ENCODE measurements at regions not wholly inside any gene's neighbourhood (a gene's known extent, or its start where the extent isn't known, plus 50 kb on each side); places are given as distances from the start of the nearest gene placed in this dataset.
"Not testable (repeated sequence)": the region's sequence is repeated elsewhere in the genome, so short reads cannot be mapped to it uniquely, and the experiment has no call there.

- Histone ChIP-seq H3K27ac (ENCODE audit: low read length) (no peak overlapping the region), H3K27me3 (ENCODE audit: control insufficient read depth, insufficient read depth) (no peaks in the 10 kb centered on the region), H3K4me3 (ENCODE audit: low read length) (no peak overlapping the region), H3K9me3 (ENCODE audit: control insufficient read depth, low read length) (no peaks in the 10 kb centered on the region), H3K4me1 (ENCODE audit: control insufficient read depth, insufficient read depth, low read length) (no peaks in the 10 kb centered on the region)
- intact Hi-C loops (cut with DNase I) = no loop called here
- ATAC-seq (no peak), DNase-seq (no peak)
- 91% methylated on average over 5 of the region's 5 CpGs for WGBS
Observed at GRCh38 chr6:11888727-11889126, 110.1 kb upstream of the ADTRP start.

GRCh38 chr6:11885159-11885558 is 106.6 kb upstream of the ADTRP start:
- ATAC-seq (no peak), DNase-seq (no peak)
- H3K27me3 ChIP-seq (ENCODE audit: control insufficient read depth, insufficient read depth) = no peaks in the 10 kb centered on the region
- H3K4me1 ChIP-seq (ENCODE audit: control insufficient read depth, insufficient read depth, low read length) = no peaks in the 10 kb centered on the region
- WGBS = 95% methylated on average over 1 of the region's 1 CpG
- no peaks in the 10 kb centered on the region for H3K9me3 ChIP-seq (ENCODE audit: control insufficient read depth, low read length)
- no peak overlapping the region for H3K4me3 ChIP-seq (ENCODE audit: low read length)
- intact Hi-C loops (cut with DNase I) = no loop called here
- H3K27ac ChIP-seq (ENCODE audit: low read length) = no peak overlapping the region

- H3K4me3 ChIP-seq (ENCODE audit: low read length); ATAC-seq; intact Hi-C loops (cut with DNase I); H3K4me1 ChIP-seq (ENCODE audit: control insufficient read depth, insufficient read depth, low read length); H3K27ac ChIP-seq (ENCODE audit: low read length); H3K9me3 ChIP-seq (ENCODE audit: control insufficient read depth, low read length); H3K27me3 ChIP-seq (ENCODE audit: control insufficient read depth, insufficient read depth); DNase-seq: not testable (repeated sequence)
- 90% methylated on average over 2 of the region's 2 CpGs for WGBS
Observed at GRCh38 chr6:11883471-11883870, 104.9 kb upstream of the ADTRP start.

GRCh38 chr6:11880156-11880555 is 101.6 kb upstream of the ADTRP start:
- DNase-seq; H3K9me3 ChIP-seq (ENCODE audit: control insufficient read depth, low read length); H3K27ac ChIP-seq (ENCODE audit: low read length); H3K4me1 ChIP-seq (ENCODE audit: control insufficient read depth, insufficient read depth, low read length); H3K27me3 ChIP-seq (ENCODE audit: control insufficient read depth, insufficient read depth); ATAC-seq; intact Hi-C loops (cut with DNase I); H3K4me3 ChIP-seq (ENCODE audit: low read length): not testable (repeated sequence)
- WGBS = 94% methylated on average over 4 of the region's 4 CpGs

GRCh38 chr6:11878735-11879134 is 100.1 kb upstream of the ADTRP start:
- intact Hi-C loops (cut with DNase I) = no loop called here
- no peaks in the 10 kb centered on the region for H3K4me1 ChIP-seq (ENCODE audit: control insufficient read depth, insufficient read depth, low read length)
- WGBS = 79% methylated on average over 3 of the region's 3 CpGs

GRCh38 chr6:11878029-11878428 is 99.4 kb upstream of the ADTRP start:
- Histone ChIP-seq H3K27ac (ENCODE audit: low read length) (no peak overlapping the region), H3K27me3 (ENCODE audit: control insufficient read depth, insufficient read depth) (no peaks in the 10 kb centered on the region), H3K9me3 (ENCODE audit: control insufficient read depth, low read length) (no peaks in the 10 kb centered on the region), H3K4me3 (ENCODE audit: low read length) (no peak overlapping the region), H3K4me1 (ENCODE audit: control insufficient read depth, insufficient read depth, low read length) (no peaks in the 10 kb centered on the region)
- intact Hi-C loops (cut with DNase I) = no loop called here
- DNase-seq (no peak), ATAC-seq (no peak)
- 23% methylated on average over 3 of the region's 3 CpGs for WGBS

More at GRCh38 chr6:11878735-11879134, 100.1 kb upstream of the ADTRP start:
- Histone ChIP-seq H3K27ac (ENCODE audit: low read length) (no peak overlapping the region), H3K4me3 (ENCODE audit: low read length) (no peak overlapping the region), H3K27me3 (ENCODE audit: control insufficient read depth, insufficient read depth) (no peaks in the 10 kb centered on the region), H3K9me3 (ENCODE audit: control insufficient read depth, low read length) (no peaks in the 10 kb centered on the region)
- no peak for DNase-seq
- ATAC-seq = no peak

GRCh38 chr6:11876934-11877433 is 98.4 kb upstream of the ADTRP start:
- H3K4me1 ChIP-seq (ENCODE audit: control insufficient read depth, insufficient read depth, low read length) = no peaks in the 10 kb centered on the region
- 91% methylated on average over 10 of the region's 10 CpGs for WGBS
- intact Hi-C loops (cut with DNase I) = no loop called here
- no peak for ATAC-seq
- no peak for DNase-seq
- H3K27ac ChIP-seq (ENCODE audit: low read length) = no peak overlapping the region
- H3K9me3 ChIP-seq (ENCODE audit: control insufficient read depth, low read length) = no peaks in the 10 kb centered on the region
- no peak overlapping the region for H3K4me3 ChIP-seq (ENCODE audit: low read length)
- no peaks in the 10 kb centered on the region for H3K27me3 ChIP-seq (ENCODE audit: control insufficient read depth, insufficient read depth)

GRCh38 chr6:11875325-11876109 is 96.9 kb upstream of the ADTRP start:
- intact Hi-C loops (cut with DNase I) = no loop called here
- H3K9me3 ChIP-seq (ENCODE audit: control insufficient read depth, low read length) = no peaks in the 10 kb centered on the region
- DNase-seq = no peak
- H3K27ac ChIP-seq (ENCODE audit: low read length) = no peak overlapping the region
- WGBS = 81% methylated on average over 9 of the region's 9 CpGs
- no peaks in the 10 kb centered on the region for H3K27me3 ChIP-seq (ENCODE audit: control insufficient read depth, insufficient read depth)
- ATAC-seq = no peak
- H3K4me3 ChIP-seq (ENCODE audit: low read length) = no peak overlapping the region
- H3K4me1 ChIP-seq (ENCODE audit: control insufficient read depth, insufficient read depth, low read length) = no peaks in the 10 kb centered on the region

- Histone ChIP-seq H3K9me3 (ENCODE audit: control insufficient read depth, low read length) (no peaks in the 10 kb centered on the region), H3K4me1 (ENCODE audit: control insufficient read depth, insufficient read depth, low read length) (peaks cover 2% of the 10 kb centered on the region), H3K27me3 (ENCODE audit: control insufficient read depth, insufficient read depth) (no peaks in the 10 kb centered on the region), H3K4me3 (ENCODE audit: low read length) (no peak overlapping the region), H3K27ac (ENCODE audit: low read length) (no peak overlapping the region)
- intact Hi-C loops (cut with DNase I) = no loop called here
- WGBS = 38% methylated on average over 8 of the region's 8 CpGs
- ATAC-seq (peak; percentile 85 to 91), DNase-seq (peak; percentile 59 to 88 (median 84))
Observed at GRCh38 chr6:11869672-11870340, 91.2 kb upstream of the ADTRP start.

GRCh38 chr6:11868392-11868791 is 89.8 kb upstream of the ADTRP start:
- Histone ChIP-seq H3K27me3 (ENCODE audit: control insufficient read depth, insufficient read depth) (no peaks in the 10 kb centered on the region), H3K4me1 (ENCODE audit: control insufficient read depth, insufficient read depth, low read length) (peaks cover 2% of the 10 kb centered on the region), H3K9me3 (ENCODE audit: control insufficient read depth, low read length) (no peaks in the 10 kb centered on the region), H3K4me3 (ENCODE audit: low read length) (no peak overlapping the region), H3K27ac (ENCODE audit: low read length) (no peak overlapping the region)
- DNase-seq (no peak), ATAC-seq (no peak)
- intact Hi-C loops (cut with DNase I) = no loop called here
- 89% methylated on average over 6 of the region's 6 CpGs for WGBS

- no peaks in the 10 kb centered on the region for H3K27me3 ChIP-seq (ENCODE audit: control insufficient read depth, insufficient read depth)
- DNase-seq (no peak), ATAC-seq (no peak)
- H3K9me3 ChIP-seq (ENCODE audit: control insufficient read depth, low read length) = no peaks in the 10 kb centered on the region
- WGBS = 94% methylated on average over 8 of the region's 8 CpGs
- intact Hi-C loops (cut with DNase I) = no loop called here
- H3K4me1 ChIP-seq (ENCODE audit: control insufficient read depth, insufficient read depth, low read length) = peaks cover 2% of the 10 kb centered on the region
- no peak overlapping the region for H3K4me3 ChIP-seq (ENCODE audit: low read length)
- no peak overlapping the region for H3K27ac ChIP-seq (ENCODE audit: low read length)
Observed at GRCh38 chr6:11865680-11866300, 87.2 kb upstream of the ADTRP start.

Measured in right cardiac atrium (tissue), 5 donors.